H1 (cell line): ENCODE measurements at regions not wholly inside any gene's neighbourhood (a gene's known extent, or its start where the extent isn't known, plus 50 kb on each side); places are given as distances from the start of the nearest gene placed in this dataset.

ENCODE experiments used
- CTCF ChIA-PET: fragments of 300-600 bp; sonication (Branson Sonifier 250); formaldehyde crosslinking; loops from one replicate; lab custom pipeline; 2021; ENCODE audit not compliant: partially characterized antibody; lab: Charles Lee
- POLR2A ChIA-PET: fragments of 300-600 bp; sonication (Branson Sonifier 250); formaldehyde crosslinking; loops from one replicate; lab custom pipeline; 2021; ENCODE audit warnings: inconsistent platforms; ENCODE audit not compliant: partially characterized antibody; lab: Charles Lee
- DNase-seq, 2 experiments: peaks; one replicate each; pipeline versions ENCODE4 v3.0.0 to v3.0.0-alpha.2; 2010 to 2022; ENCODE audit warnings: low spot score in 2 of 2, low read depth in 1 of 2, mixed read lengths in 1 of 2
- FAIRE-seq: peaks from 2 replicates; lab custom pipeline; 2011; peaks lifted over from hg19 to GRCh38; lab: Jason Lieb, UNC
- H2AFZ ChIP-seq: 2 replicates; pipeline ENCODE4 v1.8.1; 2012; ENCODE audit warnings: low read length, inconsistent platforms
- H2AK5ac ChIP-seq: 2 replicates; pipeline ENCODE4 v1.6.1; 2013; ENCODE audit warnings: low read depth, low read length
- H2BK120ac ChIP-seq: replicated peaks from 2 replicates; pipeline ENCODE3; 2013; ENCODE audit warnings: low read depth, low read length, inconsistent platforms
- H2BK12ac ChIP-seq: 2 replicates; pipeline ENCODE4 v1.6.1; 2013; ENCODE audit warnings: low read depth, low read length
- H2BK15ac ChIP-seq: 2 replicates; pipeline ENCODE4 v1.6.1; 2013; ENCODE audit warnings: low read length
- H2BK20ac ChIP-seq: 2 replicates; pipeline ENCODE4 v1.6.1; 2013; ENCODE audit warnings: low read length
- H2BK5ac ChIP-seq: 2 replicates; pipeline ENCODE4 v1.6.1; 2013; ENCODE audit warnings: low read depth, low read length
- H3K14ac ChIP-seq: 2 replicates; pipeline ENCODE4 v1.6.1; 2013; ENCODE audit warnings: inconsistent platforms; ENCODE audit not compliant: insufficient read length
- H3K18ac ChIP-seq: 2 replicates; pipeline ENCODE4 v1.6.1; 2013; ENCODE audit warnings: low read length; ENCODE audit errors: extremely low read depth
- H3K23ac ChIP-seq: 2 replicates; pipeline ENCODE4 v1.6.1; 2013; ENCODE audit warnings: inconsistent platforms; ENCODE audit not compliant: insufficient read length
- H3K23me2 ChIP-seq: 2 replicates; pipeline ENCODE4 v1.6.1; 2013; ENCODE audit warnings: low read depth, low read length
- H3K27ac ChIP-seq: 2 replicates; pipeline ENCODE4 v1.6.1; 2011; ENCODE audit warnings: low read depth, low read length, inconsistent platforms
- H3K27me3 ChIP-seq, 4 experiments: replicated peaks in 1 of 4; 1 replicate in 1 of 4; 2 replicates in 3 of 4; pipeline versions ENCODE4 v1.6.1 to v1.8.1; 2011 to 2013; ENCODE audit warnings: low read length in 3 of 4, mild to moderate bottlenecking in 3 of 4, inconsistent platforms in 2 of 4, mixed read lengths in 2 of 4, moderate library complexity in 1 of 4; ENCODE audit not compliant: control insufficient read depth in 3 of 4, insufficient read depth in 3 of 4; ENCODE audit errors: extremely low read depth in 1 of 4
- H3K36me3 ChIP-seq, 4 experiments: 2 replicates each; pipeline versions ENCODE4 v1.6.1 to v1.8.1; 2011 to 2013; ENCODE audit warnings: mild to moderate bottlenecking in 4 of 4, low read length in 3 of 4, moderate library complexity in 2 of 4, control low read depth in 1 of 4, inconsistent platforms in 1 of 4; ENCODE audit not compliant: insufficient read depth in 4 of 4, control insufficient read depth in 2 of 4
- H3K4ac ChIP-seq: replicated peaks from 2 replicates; pipeline ENCODE3; 2013; ENCODE audit warnings: low read length, low read depth, mixed read lengths, inconsistent platforms; ENCODE audit not compliant: insufficient read length
- H3K4me1 ChIP-seq, 4 experiments: replicated peaks in 1 of 4; 1 replicate in 1 of 4; 2 replicates in 3 of 4; pipeline versions ENCODE4 v1.6.1 to v1.8.1; 2011 to 2013; ENCODE audit warnings: low read length in 3 of 4, inconsistent platforms in 2 of 4, mixed read lengths in 1 of 4; ENCODE audit not compliant: insufficient read depth in 4 of 4, control insufficient read depth in 3 of 4
- H3K4me2 ChIP-seq, 2 experiments: 2 replicates each; pipeline versions ENCODE4 v1.6.1 to v1.8.1; 2011 to 2013; ENCODE audit warnings: low read depth in 2 of 2, low read length in 2 of 2, control low read depth in 1 of 2, inconsistent platforms in 1 of 2, mild to moderate bottlenecking in 1 of 2; ENCODE audit not compliant: insufficient read depth in 1 of 2
- H3K4me3 ChIP-seq, 4 experiments: fragments of 200-600, 300-600 bp in 1 of 4; sonication (generic), shearing (Covaris generic), sonication (Bioruptor Twin) in 1 of 4; 2 replicates each; pipeline versions ENCODE4 v1.5.1 to v1.8.1; 2011 to 2016; ENCODE audit warnings: low read length in 4 of 4, low read depth in 3 of 4, control low read depth in 2 of 4, inconsistent platforms in 2 of 4, mild to moderate bottlenecking in 2 of 4, mixed read lengths in 1 of 4, moderate library complexity in 1 of 4; ENCODE audit not compliant: insufficient read depth in 2 of 4; ENCODE audit errors: extremely low read depth in 1 of 4
- H3K56ac ChIP-seq: replicated peaks from 2 replicates; pipeline ENCODE3; 2013; ENCODE audit warnings: low read depth, mild to moderate bottlenecking, mixed read lengths, low read length, inconsistent platforms; ENCODE audit not compliant: insufficient read length
- H3K79me1 ChIP-seq: 2 replicates; pipeline ENCODE4 v1.6.1; 2013; ENCODE audit warnings: low read depth, low read length, control low read depth
- H3K79me2 ChIP-seq, 2 experiments: 2 replicates each; pipeline versions ENCODE4 v1.6.1 to v1.8.1; 2012 to 2013; ENCODE audit warnings: low read length in 2 of 2, mild to moderate bottlenecking in 2 of 2, inconsistent platforms in 1 of 2; ENCODE audit not compliant: insufficient read depth in 2 of 2, control insufficient read depth in 1 of 2
- H3K9ac ChIP-seq, 4 experiments: replicated peaks in 1 of 4; 1 replicate in 1 of 4; 2 replicates in 3 of 4; pipeline versions ENCODE4 v1.6.1 to v1.8.1; 2011 to 2013; ENCODE audit warnings: low read depth in 3 of 4, low read length in 3 of 4, control low read depth in 2 of 4, mild to moderate bottlenecking in 2 of 4, moderate library complexity in 2 of 4, inconsistent platforms in 1 of 4; ENCODE audit errors: extremely low read depth in 1 of 4
- H3K9me3 ChIP-seq, 2 experiments: 2 replicates each; pipeline versions ENCODE4 v1.6.1 to v1.8.1; 2012 to 2013; ENCODE audit warnings: mild to moderate bottlenecking in 2 of 2, moderate library complexity in 2 of 2, control low read depth in 1 of 2, inconsistent platforms in 1 of 2, low read depth in 1 of 2, low read length in 1 of 2, mixed read lengths in 1 of 2; ENCODE audit not compliant: insufficient read depth in 2 of 2
- H4K20me1 ChIP-seq, 2 experiments: replicated peaks in 1 of 2; 2 replicates each; pipeline versions ENCODE3 to v1.8.1; 2011 to 2013; ENCODE audit warnings: inconsistent platforms in 2 of 2, low read length in 2 of 2, mild to moderate bottlenecking in 1 of 2; ENCODE audit not compliant: insufficient read depth in 2 of 2, control insufficient read depth in 1 of 2
- H4K5ac ChIP-seq: 2 replicates; pipeline ENCODE4 v1.6.1; 2013; ENCODE audit warnings: low read length, low read depth, mixed read lengths, inconsistent platforms; ENCODE audit not compliant: insufficient read length
- H4K8ac ChIP-seq: 2 replicates; pipeline ENCODE4 v1.8.0; 2013; ENCODE audit warnings: mild to moderate bottlenecking, moderate library complexity, low read length, inconsistent platforms; ENCODE audit not compliant: insufficient read depth; ENCODE audit errors: extremely low read depth
- H4K91ac ChIP-seq: replicated peaks from 2 replicates; pipeline ENCODE3; 2013; ENCODE audit warnings: low read length, mixed read lengths, inconsistent platforms; ENCODE audit not compliant: insufficient read length
- ATF2 ChIP-seq: IDR thresholded peaks from 2 replicates; pipeline ENCODE4 v1.6.1; 2012; ENCODE audit warnings: low read length, inconsistent platforms
- CBX8 ChIP-seq: fragments of 300-800, 300-1000 bp; sonication (generic); IDR thresholded peaks from 2 replicates; pipeline ENCODE4 v1.7.1; 2016; ENCODE audit warnings: low read depth, low read length, borderline replicate concordance
- CHD2 ChIP-seq: IDR thresholded peaks from 2 replicates; pipeline ENCODE4 v1.6.1; 2012; ENCODE audit warnings: low read length, improper control_type of control experiment
- JUN ChIP-seq: IDR thresholded peaks from 2 replicates; pipeline ENCODE4 v1.6.1; 2011; ENCODE audit warnings: low read depth, mild to moderate bottlenecking, improper control_type of control experiment, low read length
- JUND ChIP-seq: IDR thresholded peaks from 2 replicates; pipeline ENCODE4 v1.6.1; 2011; ENCODE audit warnings: mild to moderate bottlenecking, improper control_type of control experiment, low read length
- KDM1A ChIP-seq: fragments of 200-600, 300-600 bp; sonication (generic); IDR thresholded peaks from 2 replicates; pipeline ENCODE4 v1.7.1; 2016; ENCODE audit warnings: mild to moderate bottlenecking, low read length, borderline replicate concordance
- MAX ChIP-seq: IDR thresholded peaks from 2 replicates; pipeline ENCODE4 v1.6.1; 2012; ENCODE audit warnings: inconsistent platforms
- NRF1 ChIP-seq: IDR thresholded peaks from 2 replicates; pipeline ENCODE4 v1.6.1; 2011; ENCODE audit warnings: mild to moderate bottlenecking, low read depth, low read length, improper control_type of control experiment
- PHF8 ChIP-seq: fragments of 200-600 bp; sonication (generic); conservative IDR thresholded peaks from 2 replicates; pipeline ENCODE4 v1.7.1; 2012; ENCODE audit warnings: low read depth, mild to moderate bottlenecking, inconsistent platforms, low read length, moderate library complexity
- RXRA ChIP-seq: IDR thresholded peaks from 2 replicates; pipeline ENCODE4 v1.6.1; 2011; ENCODE audit warnings: low read depth, mild to moderate bottlenecking, low read length, moderate library complexity; ENCODE audit not compliant: insufficient read depth
- SIX5 ChIP-seq: IDR thresholded peaks from 2 replicates; pipeline ENCODE4 v1.6.1; 2011; ENCODE audit warnings: mild to moderate bottlenecking, low read depth, low read length
- SP4 ChIP-seq: IDR thresholded peaks from 2 replicates; pipeline ENCODE4 v1.6.1; 2012; ENCODE audit warnings: low read length, inconsistent platforms
- SUZ12 ChIP-seq: fragments of 200-600 bp; sonication (generic); IDR thresholded peaks from 2 replicates; pipeline ENCODE4 v1.6.1; 2012; ENCODE audit warnings: mild to moderate bottlenecking, inconsistent platforms, low read length, moderate library complexity, mixed read lengths
- WGBS, 2 experiments: shearing (Covaris generic) in 1 of 2; methylation state at CpG; one replicate each; pipeline versions ENCODE4 v1.1.6 to v1.1.7; 2013 to 2015; ENCODE audit warnings: low lambda C conversion rate in 2 of 2, mixed read lengths in 2 of 2, inconsistent platforms in 1 of 2, low coverage in 1 of 2, missing lambda C conversion rate in 1 of 2; ENCODE audit not compliant: insufficient replicate concordance in 2 of 2, insufficient coverage in 1 of 2, insufficient read length in 1 of 2; ENCODE audit errors: extremely low coverage in 1 of 2, missing lambda C conversion rate in 1 of 2; 5-methylcytosine and 5-hydroxymethylcytosine counted together

GRCh38 chr2:226431288-226431948, 368.2 kb downstream of the IRS1 start:
- H3K9me3 ChIP-seq, result no peaks in the 10 kb centered on the region
- H3K9ac ChIP-seq, result no peak overlapping the region
- H4K5ac ChIP-seq, result no peak overlapping the region
- no peak overlapping the region for H3K23ac ChIP-seq
- no peaks in the 10 kb centered on the region for H3K36me3 ChIP-seq
- POLR2A ChIA-PET, result interaction anchor here (1.8 kb wide), 1 partner anchor 12 kb away, joined by 4 read pairs; no protein-coding TSS in a partner anchor
- no peak overlapping the region for H3K4me2 ChIP-seq
- FAIRE-seq, result no peak
- H3K79me1 ChIP-seq, result no peaks in the 10 kb centered on the region
- H2AFZ ChIP-seq, result no peak overlapping the region
- H3K14ac ChIP-seq, result no peak overlapping the region
- H3K4ac ChIP-seq, result no peak overlapping the region
- H3K27me3 ChIP-seq, result no peaks in the 10 kb centered on the region
- H3K18ac ChIP-seq, result no peak overlapping the region
- no peak overlapping the region for H2BK15ac ChIP-seq
- H4K8ac ChIP-seq, result no peak overlapping the region
- no peak overlapping the region for H2AK5ac ChIP-seq
- H3K27ac ChIP-seq, result no peak overlapping the region
- H4K20me1 ChIP-seq, result no peaks in the 10 kb centered on the region
- DNase-seq, result no peak
- CTCF ChIA-PET, result no interaction called here
- no peaks in the 10 kb centered on the region for H3K23me2 ChIP-seq
- no peak overlapping the region for H2BK120ac ChIP-seq
- H3K79me2 ChIP-seq, result no peaks in the 10 kb centered on the region
- H2BK5ac ChIP-seq, result no peak overlapping the region
- no peak overlapping the region for H3K56ac ChIP-seq
- H2BK12ac ChIP-seq, result no peak overlapping the region
- H3K4me3 ChIP-seq, result no peak overlapping the region
- H2BK20ac ChIP-seq, result no peak overlapping the region
- WGBS, 2 experiments, result 92% methylated on average over 2 of the region's 2 CpGs; no CpG with 5 or more reads in 1 of the 2 experiments
- H3K4me1 ChIP-seq, result no peaks in the 10 kb centered on the region
- no peak overlapping the region for H4K91ac ChIP-seq
- TF ChIP-seq ATF2, result no peak
- TF ChIP-seq CBX8, result no peak
- no peak for TF ChIP-seq PHF8
- no peak for TF ChIP-seq CHD2
- no peak for TF ChIP-seq MAX
- no peak for TF ChIP-seq JUN
- no peak for TF ChIP-seq NRF1
- no peak for TF ChIP-seq SP4
- TF ChIP-seq JUND, result no peak
- no peak for TF ChIP-seq KDM1A
- no peak for TF ChIP-seq SIX5
- no peak for TF ChIP-seq SUZ12
- no peak for TF ChIP-seq RXRA
